ENCODE measurements at regions not wholly inside any gene's neighbourhood (a gene's known extent, or its start where the extent isn't known, plus 50 kb on each side); places are given as distances from the start of the nearest gene placed in this dataset.
"Not testable (repeated sequence)": the region's sequence is repeated elsewhere in the genome, so short reads cannot be mapped to it uniquely, and the experiment has no call there.

DNA sequence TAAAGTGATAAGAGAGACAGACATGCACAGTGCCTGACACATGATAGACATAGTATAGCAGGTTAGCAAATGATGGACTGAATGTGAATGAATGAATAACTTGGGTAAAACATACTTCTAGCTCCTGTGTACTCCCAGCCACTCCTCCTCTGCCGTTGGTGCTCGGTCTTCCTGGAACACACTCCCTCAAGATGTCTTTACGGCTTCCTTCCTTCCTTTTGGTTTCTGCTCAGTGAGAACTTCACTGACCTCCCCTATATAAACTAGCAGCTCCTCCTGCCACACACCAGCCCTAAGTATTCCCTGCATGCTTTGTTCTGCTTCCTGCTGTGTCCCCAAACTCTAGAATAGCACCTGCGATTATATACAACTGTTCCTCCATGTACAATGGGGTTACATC, 50.2 kb downstream of the RAD54L2 start:
- WGBS, 2 donors (ENCODE audit: low coverage in 1 of 2) = 60 to 73% methylated on average over 1 to 4 of the region's 4 CpGs
- Histone ChIP-seq H3K36me3 (peaks cover 0 to 9% (median 4%) of the 10 kb centered on the region in 4 donors), H3K27me3 (no peaks in the 10 kb centered on the region), H3K4me3 (no peak overlapping the region), H3K4me1 (no peaks in the 10 kb centered on the region), H3K9me3 (no peaks in the 10 kb centered on the region), H3K27ac (no peak overlapping the region)
- TF ChIP-seq, protein P1, sequence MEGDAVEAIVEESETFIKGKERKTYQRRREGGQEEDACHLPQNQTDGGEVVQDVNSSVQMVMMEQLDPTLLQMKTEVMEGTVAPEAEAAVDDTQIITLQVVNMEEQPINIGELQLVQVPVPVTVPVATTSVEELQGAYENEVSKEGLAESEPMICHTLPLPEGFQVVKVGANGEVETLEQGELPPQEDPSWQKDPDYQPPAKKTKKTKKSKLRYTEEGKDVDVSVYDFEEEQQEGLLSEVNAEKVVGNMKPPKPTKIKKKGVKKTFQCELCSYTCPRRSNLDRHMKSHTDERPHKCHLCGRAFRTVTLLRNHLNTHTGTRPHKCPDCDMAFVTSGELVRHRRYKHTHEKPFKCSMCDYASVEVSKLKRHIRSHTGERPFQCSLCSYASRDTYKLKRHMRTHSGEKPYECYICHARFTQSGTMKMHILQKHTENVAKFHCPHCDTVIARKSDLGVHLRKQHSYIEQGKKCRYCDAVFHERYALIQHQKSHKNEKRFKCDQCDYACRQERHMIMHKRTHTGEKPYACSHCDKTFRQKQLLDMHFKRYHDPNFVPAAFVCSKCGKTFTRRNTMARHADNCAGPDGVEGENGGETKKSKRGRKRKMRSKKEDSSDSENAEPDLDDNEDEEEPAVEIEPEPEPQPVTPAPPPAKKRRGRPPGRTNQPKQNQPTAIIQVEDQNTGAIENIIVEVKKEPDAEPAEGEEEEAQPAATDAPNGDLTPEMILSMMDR (IDR thresholded peaks at IDR 0.05) = no peak
- TF ChIP-seq POLR2AphosphoS5 (IDR thresholded peaks at IDR 0.05) = no peak
- no peak for TF ChIP-seq POLR2A (IDR thresholded peaks at IDR 0.05)
- no peak for TF ChIP-seq EP300 (IDR thresholded peaks at IDR 0.05; ENCODE audit: low read depth)
- in situ Hi-C loops (cut with MboI; ENCODE audit: low pct_ligation_motif_present in 1 of 4, low pct_unique_long_range_greater_than_20kb in 1 of 4, low sequenced_read_pairs in 3 of 4) (no loop called here), intact Hi-C loops (cut with DNase I; ENCODE audit: low total_unique reads) (no loop called here)
- no peak for DNase-seq

DNA sequence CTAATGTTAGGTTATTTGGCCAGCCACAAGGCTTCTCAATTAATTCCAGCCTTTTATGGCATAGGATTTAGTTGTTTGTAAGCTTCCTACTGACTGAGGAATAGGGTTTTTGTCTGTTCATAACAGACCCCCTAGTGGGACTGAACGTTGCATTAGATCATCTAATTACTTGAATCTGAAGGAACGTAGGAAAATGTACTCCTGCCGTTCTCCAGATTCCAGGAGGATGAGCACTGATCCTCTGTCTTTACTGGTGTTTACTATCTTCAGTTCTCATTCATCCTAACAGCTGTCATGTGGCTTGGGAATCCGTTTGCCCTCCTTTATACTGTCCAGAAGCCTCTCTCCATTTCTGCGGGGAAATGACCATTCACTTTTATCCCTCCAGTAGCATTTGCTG, 52.7 kb downstream of the RAD54L2 start:
- TF ChIP-seq POLR2AphosphoS5 (IDR thresholded peaks at IDR 0.05) = no peak
- no peak for TF ChIP-seq POLR2A (IDR thresholded peaks at IDR 0.05)
- TF ChIP-seq, protein P1 (IDR thresholded peaks at IDR 0.05) = no peak
- no peak for TF ChIP-seq EP300 (IDR thresholded peaks at IDR 0.05; ENCODE audit: low read depth)
- Histone ChIP-seq H3K4me3 (no peak overlapping the region), H3K9me3 (no peaks in the 10 kb centered on the region), H3K27me3 (no peaks in the 10 kb centered on the region), H3K4me1 (no peaks in the 10 kb centered on the region), H3K27ac (no peak overlapping the region), H3K36me3 (peaks cover 0 to 9% (median 4%) of the 10 kb centered on the region in 4 donors)
- 61 to 76% methylated on average over 5 of the region's 5 CpGs for WGBS, 2 donors (ENCODE audit: low coverage in 1 of 2)
- no peak for DNase-seq
- intact Hi-C loops (cut with DNase I; ENCODE audit: low total_unique reads) = no loop called here
- in situ Hi-C loops (cut with MboI; ENCODE audit: low pct_ligation_motif_present in 1 of 4, low pct_unique_long_range_greater_than_20kb in 1 of 4, low sequenced_read_pairs in 3 of 4) = no loop called here

DNA sequence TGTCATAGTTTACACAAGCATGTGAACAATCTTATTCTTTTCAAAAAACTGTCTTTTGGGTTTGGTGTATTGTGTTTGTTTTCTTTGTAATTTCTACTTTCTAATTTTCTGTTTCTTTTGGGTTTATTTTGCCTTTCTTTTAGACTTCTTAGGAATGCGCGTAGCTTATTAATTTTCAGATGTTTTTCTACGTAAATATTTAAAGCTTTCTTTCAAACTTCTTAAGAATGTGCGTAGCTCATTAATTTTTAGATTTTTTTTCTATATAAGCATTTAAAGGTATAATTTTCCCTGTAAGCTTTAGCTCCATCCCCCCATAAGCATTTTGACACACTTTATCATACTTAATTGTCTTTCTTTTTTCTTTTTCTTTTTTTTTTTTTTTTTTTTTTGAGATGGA, 55.2 kb downstream of the RAD54L2 start:
- in situ Hi-C loops (cut with MboI; ENCODE audit: low pct_ligation_motif_present in 1 of 4, low pct_unique_long_range_greater_than_20kb in 1 of 4, low sequenced_read_pairs in 3 of 4) (no loop called here), intact Hi-C loops (cut with DNase I; ENCODE audit: low total_unique reads) (no loop called here)
- Histone ChIP-seq H3K4me3 (no peak overlapping the region), H3K27me3 (no peaks in the 10 kb centered on the region), H3K27ac (no peak overlapping the region), H3K4me1 (no peaks in the 10 kb centered on the region), H3K36me3 (peaks cover 0 to 9% (median 4%) of the 10 kb centered on the region in 4 donors), H3K9me3 (no peaks in the 10 kb centered on the region)
- DNase-seq = no peak
- 95 to 96% methylated on average over 4 of the region's 4 CpGs for WGBS, 2 donors (ENCODE audit: low coverage in 1 of 2)
- TF ChIP-seq POLR2A (IDR thresholded peaks at IDR 0.05) = no peak
- TF ChIP-seq EP300 (IDR thresholded peaks at IDR 0.05; ENCODE audit: low read depth) = no peak
- TF ChIP-seq, protein P1 (IDR thresholded peaks at IDR 0.05) = no peak
- no peak for TF ChIP-seq POLR2AphosphoS5 (IDR thresholded peaks at IDR 0.05)

DNA sequence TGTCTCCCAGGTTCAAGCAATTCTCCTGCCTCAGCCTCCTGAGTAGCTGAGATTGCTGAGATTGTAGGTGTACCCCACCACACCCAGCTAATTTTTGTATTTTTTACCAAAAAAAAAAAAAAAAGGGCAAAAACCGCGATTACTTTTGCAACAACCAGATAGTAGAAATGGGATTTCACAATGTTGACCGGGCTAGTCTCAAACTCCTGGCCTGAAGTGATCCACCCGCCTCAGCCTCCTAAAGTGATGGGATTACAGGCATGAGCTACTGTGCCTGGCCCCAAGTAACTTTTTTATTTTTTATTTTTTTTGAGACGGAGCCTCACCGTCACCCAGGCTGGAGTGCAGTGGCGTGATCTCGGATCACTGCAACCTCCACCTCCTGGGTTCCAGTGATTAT, 61.1 kb downstream of the RAD54L2 start:
- H3K4me3 ChIP-seq; H3K36me3 ChIP-seq; H3K27me3 ChIP-seq; H3K27ac ChIP-seq; intact Hi-C loops (cut with DNase I; ENCODE audit: low total_unique reads); H3K4me1 ChIP-seq; DNase-seq; H3K9me3 ChIP-seq; in situ Hi-C loops (cut with MboI; ENCODE audit: low pct_ligation_motif_present in 1 of 4, low pct_unique_long_range_greater_than_20kb in 1 of 4, low sequenced_read_pairs in 3 of 4): not testable (repeated sequence)
- WGBS, 2 donors (ENCODE audit: low coverage in 1 of 2) = 97 to 98% methylated on average over 8 of the region's 8 CpGs

DNA sequence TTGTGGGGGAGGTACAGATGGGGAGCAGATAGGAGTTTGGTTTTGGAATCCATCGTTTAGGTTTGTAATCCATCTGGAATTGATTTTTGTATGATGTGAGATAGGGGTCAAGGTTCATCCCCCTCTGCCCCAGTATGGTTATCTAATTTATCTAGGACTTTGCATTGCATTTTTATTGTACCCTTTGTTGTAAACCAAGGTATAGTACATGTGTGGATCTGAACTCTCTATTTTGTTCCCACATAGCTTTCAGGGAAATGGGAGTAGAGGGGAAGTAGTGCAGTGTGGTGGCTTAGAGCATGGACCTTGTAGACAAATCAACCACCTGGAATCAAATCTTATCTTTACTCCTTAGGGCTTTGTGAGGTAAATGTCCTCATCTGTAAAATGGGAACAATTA, 65.7 kb downstream of the RAD54L2 start:
- Histone ChIP-seq H3K9me3 (no peaks in the 10 kb centered on the region), H3K36me3 (no peaks in the 10 kb centered on the region), H3K4me3 (no peak overlapping the region), H3K4me1 (no peaks in the 10 kb centered on the region), H3K27me3 (no peaks in the 10 kb centered on the region), H3K27ac (no peak overlapping the region)
- 63% methylated on average over 1 of the region's 1 CpG; no CpG with 5 or more reads in 1 of the 2 donors for WGBS, 2 donors (ENCODE audit: low coverage in 1 of 2)
- intact Hi-C loops (cut with DNase I; ENCODE audit: low total_unique reads) (no loop called here), in situ Hi-C loops (cut with MboI; ENCODE audit: low pct_ligation_motif_present in 1 of 4, low pct_unique_long_range_greater_than_20kb in 1 of 4, low sequenced_read_pairs in 3 of 4) (no loop called here)
- no peak for DNase-seq
- TF ChIP-seq POLR2AphosphoS5 (IDR thresholded peaks at IDR 0.05) (no peak), POLR2A (IDR thresholded peaks at IDR 0.05) (no peak), EP300 (IDR thresholded peaks at IDR 0.05; ENCODE audit: low read depth) (no peak)
- TF ChIP-seq, protein P1 (IDR thresholded peaks at IDR 0.05) = no peak

All from transverse colon (tissue), 4 donors.